Upper lobe of left lung (tissue), 6 donors: ENCODE measurements at regions not wholly inside any gene's neighbourhood (a gene's known extent, or its start where the extent isn't known, plus 50 kb on each side); places are given as distances from the start of the nearest gene placed in this dataset.
A peak's percentile ranks its signal among the peaks of the same experiment; 100 is the strongest.

Source experiments
- ATAC-seq, 2 donors: fragments of 200-7000 bp; cut with Tn5 transposase; one replicate each; pipeline ENCODE4 v1.9.1; 2022; ENCODE audit warnings: mild to moderate bottlenecking in 2 of 2, moderate library complexity in 2 of 2; ENCODE audit not compliant: low FRiP score in 2 of 2
- DNase-seq, 2 donors: peaks; one replicate each; pipeline ENCODE4 v3.0.0-alpha.2; 2019 to 2020
- H3K27ac ChIP-seq, 4 donors: fragments of 200-600 bp; sonication (generic); one replicate each; pipeline ENCODE4 v1.5.1; 2016 to 2019
- H3K27me3 ChIP-seq, 4 donors: fragments of 200-600 bp; sonication (generic); one replicate each; pipeline ENCODE4 v1.5.1; 2017 to 2019
- H3K36me3 ChIP-seq, 4 donors: fragments of 200-600 bp; sonication (generic); one replicate each; pipeline ENCODE4 v1.5.1; 2016 to 2019
- H3K4me1 ChIP-seq, 4 donors: fragments of 200-600 bp; sonication (generic); one replicate each; pipeline ENCODE4 v1.5.1; 2018 to 2019
- H3K4me3 ChIP-seq, 4 donors: fragments of 200-600 bp; sonication (generic); one replicate each; pipeline ENCODE4 v1.5.1; 2017 to 2019; ENCODE audit warnings: mild to moderate bottlenecking in 2 of 4, moderate library complexity in 1 of 4
- H3K9me3 ChIP-seq, 4 donors: fragments of 200-600 bp; sonication (generic); one replicate each; pipeline ENCODE4 v1.5.1; 2018 to 2019
- EP300 ChIP-seq, 4 donors: sonication (generic); formaldehyde crosslinking; IDR thresholded peaks; one replicate each; pipeline ENCODE4 v1.5.1; 2017; ENCODE audit warnings: antibody characterized with exemption in 4 of 4, control low read depth in 2 of 4
- POLR2A ChIP-seq, 4 donors: fragments of 450-650 bp; IDR thresholded peaks; one replicate each; pipeline ENCODE4 v1.5.1; 2016 to 2017; ENCODE audit warnings: antibody characterized with exemption in 4 of 4, mild to moderate bottlenecking in 2 of 4
- POLR2AphosphoS5 ChIP-seq, 2 donors: sonication (generic); formaldehyde crosslinking; IDR thresholded peaks; one replicate each; pipeline ENCODE4 v1.5.1; 2017; ENCODE audit warnings: antibody characterized with exemption in 2 of 2
- WGBS, 2 donors: methylation state at CpG; one replicate each; pipeline ENCODE4 v1.1.5; 2017 to 2018; 5-methylcytosine and 5-hydroxymethylcytosine counted together
- TF ChIP-seq, protein P1 (sequence below), 6 experiments: fragments of 450-650 bp in 4 of 6; fragments of 200-600 bp in 2 of 6; sonication (generic) in 2 of 6; IDR thresholded peaks; one replicate each; pipeline ENCODE4 v1.5.1; 2016 to 2019; ENCODE audit warnings: antibody characterized with exemption in 6 of 6
- donor health status: DM: no; HTN: no; CAD: no; lungs with moderate emphysema.
- donor health status: DM: no; HTN: yes; CAD: no; lungs with severe emphysema.

DNA sequence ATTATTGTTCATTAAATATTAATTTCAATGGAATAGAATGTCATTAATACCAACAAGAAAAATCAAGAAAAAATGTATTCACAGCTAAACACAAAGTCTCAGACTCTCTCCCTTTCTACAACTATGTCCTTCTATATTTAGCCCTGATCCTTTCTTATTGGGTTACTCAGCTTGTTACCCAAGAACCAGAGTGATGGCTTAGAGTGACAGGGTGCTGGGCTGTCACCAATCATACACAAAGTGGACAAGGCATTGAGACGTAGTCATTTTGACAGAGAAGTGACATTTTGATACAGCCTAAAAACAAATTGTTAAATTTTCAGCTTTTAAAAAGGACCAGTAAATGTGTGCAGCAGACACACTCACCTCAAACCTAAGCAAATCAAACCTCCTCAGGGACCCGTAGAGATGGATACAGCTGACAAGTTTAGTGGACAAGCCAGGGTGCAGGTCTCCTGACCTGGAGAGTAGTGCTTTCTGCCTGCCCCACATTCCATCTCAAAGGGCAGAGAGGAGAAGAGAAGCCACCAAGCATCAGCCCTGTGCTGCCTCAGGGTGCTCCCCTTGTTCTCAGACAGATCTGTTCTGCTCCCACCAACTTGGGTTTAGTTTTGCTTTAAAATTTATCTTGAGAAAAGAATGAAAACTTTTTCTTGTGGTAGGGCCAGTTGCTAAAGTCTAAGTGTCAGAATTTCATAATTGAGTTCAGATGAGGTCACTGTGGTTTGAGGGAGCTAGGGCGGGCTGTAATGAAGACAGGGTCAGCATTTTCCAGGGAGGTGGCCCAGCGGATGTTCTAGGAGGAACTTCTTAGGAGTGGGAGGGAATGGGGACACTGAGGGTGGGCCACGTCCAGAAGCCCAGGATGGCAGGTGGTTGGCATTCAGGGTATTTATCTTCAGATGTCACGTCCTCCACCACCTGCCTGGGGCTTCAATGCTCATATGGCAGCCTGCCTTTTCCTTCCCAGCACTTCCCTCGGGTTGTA lies 136.5 kb upstream of the TBL1XR1 start:
- TF ChIP-seq POLR2A (IDR thresholded peaks at IDR 0.05) (no peak), POLR2AphosphoS5 (IDR thresholded peaks at IDR 0.05) (no peak), EP300 (IDR thresholded peaks at IDR 0.05) (no peak)
- TF ChIP-seq, protein P1, sequence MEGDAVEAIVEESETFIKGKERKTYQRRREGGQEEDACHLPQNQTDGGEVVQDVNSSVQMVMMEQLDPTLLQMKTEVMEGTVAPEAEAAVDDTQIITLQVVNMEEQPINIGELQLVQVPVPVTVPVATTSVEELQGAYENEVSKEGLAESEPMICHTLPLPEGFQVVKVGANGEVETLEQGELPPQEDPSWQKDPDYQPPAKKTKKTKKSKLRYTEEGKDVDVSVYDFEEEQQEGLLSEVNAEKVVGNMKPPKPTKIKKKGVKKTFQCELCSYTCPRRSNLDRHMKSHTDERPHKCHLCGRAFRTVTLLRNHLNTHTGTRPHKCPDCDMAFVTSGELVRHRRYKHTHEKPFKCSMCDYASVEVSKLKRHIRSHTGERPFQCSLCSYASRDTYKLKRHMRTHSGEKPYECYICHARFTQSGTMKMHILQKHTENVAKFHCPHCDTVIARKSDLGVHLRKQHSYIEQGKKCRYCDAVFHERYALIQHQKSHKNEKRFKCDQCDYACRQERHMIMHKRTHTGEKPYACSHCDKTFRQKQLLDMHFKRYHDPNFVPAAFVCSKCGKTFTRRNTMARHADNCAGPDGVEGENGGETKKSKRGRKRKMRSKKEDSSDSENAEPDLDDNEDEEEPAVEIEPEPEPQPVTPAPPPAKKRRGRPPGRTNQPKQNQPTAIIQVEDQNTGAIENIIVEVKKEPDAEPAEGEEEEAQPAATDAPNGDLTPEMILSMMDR (IDR thresholded peaks at IDR 0.05), result no peak
- Histone ChIP-seq H3K27ac (peak overlapping the region; percentile 2 to 36 (median 32)), H3K27me3 (no peaks in the 10 kb centered on the region), H3K4me3 (no peak overlapping the region), H3K36me3 (no peaks in the 10 kb centered on the region), H3K9me3 (no peaks in the 10 kb centered on the region), H3K4me1 (peaks cover 11 to 27% (median 23%) of the 10 kb centered on the region in 4 donors)
- ATAC-seq (peak; percentile 31 to 85), DNase-seq (peak in 1 of 2 donors; percentile 63)
- WGBS, 2 donors, result 58 to 61% methylated on average over 7 of the region's 7 CpGs

DNA sequence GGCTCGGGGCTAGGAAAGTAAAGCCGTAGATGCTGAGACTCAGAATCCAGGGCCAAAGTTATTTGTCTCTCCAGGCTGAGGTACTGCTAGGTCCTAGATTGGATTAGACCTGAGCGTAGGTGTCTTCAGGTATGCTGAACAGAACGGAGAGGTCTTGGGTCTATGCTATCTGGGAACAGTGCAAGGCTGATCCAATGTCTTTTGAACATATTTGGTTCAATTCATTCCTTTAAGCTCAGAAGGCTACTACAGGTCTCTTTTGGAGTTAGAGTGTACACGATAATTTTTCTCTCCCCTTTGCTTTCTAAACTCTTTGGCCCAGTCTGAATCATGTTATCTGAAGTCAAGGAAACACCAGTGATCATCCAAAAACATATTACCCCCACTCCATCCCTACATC lies 137.5 kb upstream of the TBL1XR1 start:
- DNase-seq (no peak), ATAC-seq (no peak)
- no peak overlapping the region for H3K27ac ChIP-seq
- no peak overlapping the region for H3K4me3 ChIP-seq
- WGBS, 2 donors, result 94 to 96% methylated on average over 5 of the region's 5 CpGs
- no peak for TF ChIP-seq POLR2AphosphoS5 (IDR thresholded peaks at IDR 0.05)
- TF ChIP-seq POLR2A (IDR thresholded peaks at IDR 0.05), result no peak
- TF ChIP-seq EP300 (IDR thresholded peaks at IDR 0.05), result no peak
- TF ChIP-seq, protein P1 (IDR thresholded peaks at IDR 0.05), result no peak
- H3K27me3 ChIP-seq, result no peaks in the 10 kb centered on the region
- H3K4me1 ChIP-seq, result peaks cover 15 to 30% (median 26%) of the 10 kb centered on the region in 4 donors
- H3K36me3 ChIP-seq, result no peaks in the 10 kb centered on the region
- H3K9me3 ChIP-seq, result no peaks in the 10 kb centered on the region

DNA sequence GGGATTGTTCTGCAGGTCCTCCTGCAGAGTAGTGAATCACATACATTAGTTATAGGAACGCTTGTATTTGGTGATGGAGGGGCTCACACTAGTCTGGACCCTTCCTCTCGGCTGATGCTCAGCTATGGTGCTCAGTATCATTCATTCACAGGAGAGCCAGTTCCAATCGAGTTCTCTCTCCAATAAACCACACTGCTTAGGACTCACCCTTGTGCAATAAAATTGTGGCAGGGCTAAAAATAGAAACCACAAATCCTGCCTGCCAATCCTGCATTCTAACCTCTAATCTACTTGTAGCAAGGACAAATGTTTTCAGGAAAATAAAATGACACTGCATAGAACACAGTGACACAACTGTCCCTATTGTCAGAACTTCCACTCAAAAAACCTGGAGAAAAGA lies 138.4 kb upstream of the TBL1XR1 start:
- DNase-seq, result no peak
- ATAC-seq, result no peak
- WGBS, 2 donors, result 53 to 61% methylated on average over 3 of the region's 3 CpGs
- H3K27me3 ChIP-seq, result no peaks in the 10 kb centered on the region
- no peaks in the 10 kb centered on the region for H3K9me3 ChIP-seq
- H3K27ac ChIP-seq, result no peak overlapping the region
- no peaks in the 10 kb centered on the region for H3K36me3 ChIP-seq
- peaks cover 18 to 30% (median 23%) of the 10 kb centered on the region in 4 donors for H3K4me1 ChIP-seq
- H3K4me3 ChIP-seq, result no peak overlapping the region
- TF ChIP-seq, protein P1 (IDR thresholded peaks at IDR 0.05), result no peak
- TF ChIP-seq EP300 (IDR thresholded peaks at IDR 0.05) (no peak), POLR2A (IDR thresholded peaks at IDR 0.05) (no peak), POLR2AphosphoS5 (IDR thresholded peaks at IDR 0.05) (no peak)

DNA sequence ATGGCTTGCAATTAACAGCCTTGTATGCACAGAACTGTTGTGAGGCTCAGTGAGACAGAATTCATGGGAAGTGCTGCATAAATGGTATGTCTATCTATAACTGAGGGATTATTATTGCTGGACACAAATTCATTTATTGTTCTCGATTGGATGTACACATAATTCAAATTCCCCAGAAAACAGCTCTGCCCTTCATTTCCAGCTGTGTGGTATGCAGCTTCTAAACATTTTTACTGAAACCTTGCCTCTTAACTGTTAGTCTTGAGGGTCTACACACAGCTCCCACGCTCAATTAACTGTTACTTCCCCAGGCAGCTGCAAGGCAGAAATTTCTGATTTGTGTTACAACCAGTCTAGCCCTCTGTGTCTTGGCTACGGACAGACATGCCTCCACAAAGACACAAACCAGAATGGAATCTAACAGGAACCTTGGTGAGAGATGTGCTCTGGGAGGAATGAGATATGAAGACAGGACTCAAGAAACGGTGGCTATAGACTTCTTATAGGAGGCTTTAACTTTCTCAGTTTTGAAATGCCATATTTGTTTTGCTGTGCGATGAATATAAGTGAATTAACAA lies 139.7 kb upstream of the TBL1XR1 start:
- Histone ChIP-seq H3K27me3 (no peaks in the 10 kb centered on the region), H3K36me3 (no peaks in the 10 kb centered on the region), H3K27ac (no peak overlapping the region), H3K9me3 (no peaks in the 10 kb centered on the region), H3K4me3 (no peak overlapping the region), H3K4me1 (peaks cover 18 to 30% (median 24%) of the 10 kb centered on the region in 4 donors)
- DNase-seq, result no peak
- TF ChIP-seq EP300 (IDR thresholded peaks at IDR 0.05) (no peak), POLR2AphosphoS5 (IDR thresholded peaks at IDR 0.05) (no peak), POLR2A (IDR thresholded peaks at IDR 0.05) (no peak)
- TF ChIP-seq, protein P1 (IDR thresholded peaks at IDR 0.05), result no peak
- WGBS, 2 donors, result 78 to 83% methylated on average over 5 of the region's 5 CpGs
- ATAC-seq, result no peak
